Erythroblast (primary cell): ENCODE measurements at regions not wholly inside any gene's neighbourhood (a gene's known extent, or its start where the extent isn't known, plus 50 kb on each side); places are given as distances from the start of the nearest gene placed in this dataset.

Experiments used
- GATA1 ChIP-seq: IDR thresholded peaks from 2 replicates; pipeline ENCODE4 v1.6.1; 2011; ENCODE audit warnings: low read depth, mild to moderate bottlenecking, control low read depth, low read length, moderate library complexity
- POLR2A ChIP-seq: IDR thresholded peaks from 2 replicates; pipeline ENCODE4 v1.6.1; 2011; ENCODE audit warnings: mild to moderate bottlenecking, low read length

GRCh38 chr9:99298614-99299013, 76.5 kb downstream of the SEC61B start:
- no peak for TF ChIP-seq POLR2A
- no peak for TF ChIP-seq GATA1
